Keratinocyte (primary cell): ENCODE measurements at regions not wholly inside any gene's neighbourhood (a gene's known extent, or its start where the extent isn't known, plus 50 kb on each side); places are given as distances from the start of the nearest gene placed in this dataset.

Experiments used
- EZH2 ChIP-seq: IDR thresholded peaks from one replicate; pipeline ENCODE4 v1.6.1; 2012; ENCODE audit warnings: inconsistent platforms, mild to moderate bottlenecking, low read length, moderate library complexity
- TF ChIP-seq, protein P1 (sequence below), 3 experiments: IDR thresholded peaks in 1 of 3; conservative IDR thresholded peaks in 1 of 3; optimal IDR thresholded peaks in 1 of 3; 2 replicates in 2 of 3; 3 replicates in 1 of 3; pipeline versions ENCODE3 to v1.5.1; 2011; ENCODE audit warnings: low read length in 3 of 3, mild to moderate bottlenecking in 3 of 3, moderate library complexity in 2 of 3, control low read depth in 1 of 3, inconsistent platforms in 1 of 3; ENCODE audit not compliant: insufficient read depth in 2 of 3; ENCODE audit errors: extremely low read depth in 1 of 3

DNA sequence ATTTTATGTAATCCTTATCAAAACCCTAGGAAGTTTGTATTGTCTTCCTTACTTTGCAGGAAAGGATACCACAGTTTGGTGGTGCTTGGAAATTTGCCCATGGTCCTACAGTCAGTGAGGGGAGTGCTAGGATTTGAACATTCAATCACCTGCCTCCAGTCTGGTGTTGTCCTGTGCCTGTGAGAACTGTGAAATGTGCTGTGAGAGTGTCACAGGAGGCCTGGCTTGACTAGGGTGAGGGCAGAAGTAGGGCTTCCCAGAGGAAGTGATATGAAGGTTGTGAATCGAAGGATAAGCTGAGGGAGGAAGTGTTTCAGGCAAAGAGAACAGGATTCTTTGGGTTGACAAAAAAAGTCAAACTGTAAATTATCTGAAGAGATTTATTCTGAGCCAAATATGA, 424.4 kb downstream of the TMEM135 start:
- TF ChIP-seq, protein P1, sequence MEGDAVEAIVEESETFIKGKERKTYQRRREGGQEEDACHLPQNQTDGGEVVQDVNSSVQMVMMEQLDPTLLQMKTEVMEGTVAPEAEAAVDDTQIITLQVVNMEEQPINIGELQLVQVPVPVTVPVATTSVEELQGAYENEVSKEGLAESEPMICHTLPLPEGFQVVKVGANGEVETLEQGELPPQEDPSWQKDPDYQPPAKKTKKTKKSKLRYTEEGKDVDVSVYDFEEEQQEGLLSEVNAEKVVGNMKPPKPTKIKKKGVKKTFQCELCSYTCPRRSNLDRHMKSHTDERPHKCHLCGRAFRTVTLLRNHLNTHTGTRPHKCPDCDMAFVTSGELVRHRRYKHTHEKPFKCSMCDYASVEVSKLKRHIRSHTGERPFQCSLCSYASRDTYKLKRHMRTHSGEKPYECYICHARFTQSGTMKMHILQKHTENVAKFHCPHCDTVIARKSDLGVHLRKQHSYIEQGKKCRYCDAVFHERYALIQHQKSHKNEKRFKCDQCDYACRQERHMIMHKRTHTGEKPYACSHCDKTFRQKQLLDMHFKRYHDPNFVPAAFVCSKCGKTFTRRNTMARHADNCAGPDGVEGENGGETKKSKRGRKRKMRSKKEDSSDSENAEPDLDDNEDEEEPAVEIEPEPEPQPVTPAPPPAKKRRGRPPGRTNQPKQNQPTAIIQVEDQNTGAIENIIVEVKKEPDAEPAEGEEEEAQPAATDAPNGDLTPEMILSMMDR (optimal IDR thresholded peaks at IDR 0.05 in 1 of 3, IDR thresholded peaks at IDR 0.05 in 1 of 3, conservative IDR thresholded peaks at IDR 0.05 in 1 of 3; ENCODE audit: extremely low read depth in 1 of 3, insufficient read depth in 2 of 3, low read length in 3 of 3) = no peak
- TF ChIP-seq EZH2 = no peak
